ENCODE measurements at regions not wholly inside any gene's neighbourhood (a gene's known extent, or its start where the extent isn't known, plus 50 kb on each side); places are given as distances from the start of the nearest gene placed in this dataset.

GRCh38 chr14:32022938-32023466, 54.1 kb upstream of the ARHGAP5 start:
- intact Hi-C loops (cut with micrococcal nuclease) = loop anchor here (5.0 kb wide), 1 partner anchor 86 kb away; no protein-coding TSS in a partner anchor
- no TSS peak for BruUV-seq (replicated peaks)
- TF ChIP-seq, protein P1, sequence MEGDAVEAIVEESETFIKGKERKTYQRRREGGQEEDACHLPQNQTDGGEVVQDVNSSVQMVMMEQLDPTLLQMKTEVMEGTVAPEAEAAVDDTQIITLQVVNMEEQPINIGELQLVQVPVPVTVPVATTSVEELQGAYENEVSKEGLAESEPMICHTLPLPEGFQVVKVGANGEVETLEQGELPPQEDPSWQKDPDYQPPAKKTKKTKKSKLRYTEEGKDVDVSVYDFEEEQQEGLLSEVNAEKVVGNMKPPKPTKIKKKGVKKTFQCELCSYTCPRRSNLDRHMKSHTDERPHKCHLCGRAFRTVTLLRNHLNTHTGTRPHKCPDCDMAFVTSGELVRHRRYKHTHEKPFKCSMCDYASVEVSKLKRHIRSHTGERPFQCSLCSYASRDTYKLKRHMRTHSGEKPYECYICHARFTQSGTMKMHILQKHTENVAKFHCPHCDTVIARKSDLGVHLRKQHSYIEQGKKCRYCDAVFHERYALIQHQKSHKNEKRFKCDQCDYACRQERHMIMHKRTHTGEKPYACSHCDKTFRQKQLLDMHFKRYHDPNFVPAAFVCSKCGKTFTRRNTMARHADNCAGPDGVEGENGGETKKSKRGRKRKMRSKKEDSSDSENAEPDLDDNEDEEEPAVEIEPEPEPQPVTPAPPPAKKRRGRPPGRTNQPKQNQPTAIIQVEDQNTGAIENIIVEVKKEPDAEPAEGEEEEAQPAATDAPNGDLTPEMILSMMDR (IDR thresholded peaks at IDR 0.05; ENCODE audit: unreplicated experiment) = no peak
- H3K9me3 Mint-ChIP-seq (ENCODE audit: unreplicated experiment) = no peaks in the 10 kb centered on the region
- H3K27me3 Mint-ChIP-seq (ENCODE audit: insufficient read depth, unreplicated experiment) = no peaks in the 10 kb centered on the region
- H3K4me1 Mint-ChIP-seq (ENCODE audit: insufficient read depth, unreplicated experiment) = peaks cover 40% of the 10 kb centered on the region
- DNase-seq (ENCODE audit: unreplicated experiment) = peak; percentile 75
- ChIA-PET CTCF (interaction anchor here (0.7 to 3.2 kb wide), 7 partner anchors 9 to 229 kb away, joined by 3 to 10 read pairs (median 4); no protein-coding TSS in a partner anchor), POLR2A (interaction anchor here (0.5 to 7.9 kb wide), 23 partner anchors 9 to 846 kb away, joined by 3 to 107 read pairs (median 6); partner anchors contain the start of gene ARHGAP5)
- no peak overlapping the region for H3K4me3 Mint-ChIP-seq (ENCODE audit: unreplicated experiment)
- H3K27ac Mint-ChIP-seq (ENCODE audit: low read depth, unreplicated experiment) = peak overlapping the region; percentile 98
- no peaks in the 10 kb centered on the region for H3K36me3 Mint-ChIP-seq (ENCODE audit: insufficient read depth, unreplicated experiment)

DNA sequence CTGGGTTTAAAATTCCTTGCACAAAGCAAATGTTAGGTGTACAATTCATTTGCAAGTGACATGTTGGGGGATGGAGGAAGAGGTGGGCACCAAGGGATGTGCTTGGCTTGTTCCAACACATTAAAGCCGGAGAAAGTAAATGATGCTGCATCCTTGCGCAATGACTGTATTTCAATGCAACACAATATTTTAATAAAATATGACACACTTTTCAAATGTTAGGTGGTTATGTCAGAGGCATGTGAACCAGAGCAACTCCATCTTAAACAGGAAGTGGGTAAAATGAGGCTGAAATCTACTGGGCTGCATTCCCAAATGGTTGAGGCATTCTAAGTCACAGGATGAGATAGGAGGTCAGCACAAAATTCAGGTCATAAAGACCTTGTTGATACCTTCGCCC, 53.6 kb upstream of the ARHGAP5 start:
- Mint-ChIP-seq H3K27me3 (ENCODE audit: insufficient read depth, unreplicated experiment) (no peaks in the 10 kb centered on the region), H3K36me3 (ENCODE audit: insufficient read depth, unreplicated experiment) (no peaks in the 10 kb centered on the region), H3K27ac (ENCODE audit: low read depth, unreplicated experiment) (peak overlapping the region; percentile 98), H3K9me3 (ENCODE audit: unreplicated experiment) (no peaks in the 10 kb centered on the region), H3K4me1 (ENCODE audit: insufficient read depth, unreplicated experiment) (peaks cover 37% of the 10 kb centered on the region), H3K4me3 (ENCODE audit: unreplicated experiment) (no peak overlapping the region)
- ChIA-PET POLR2A (interaction anchor here (0.6 to 7.9 kb wide), 22 partner anchors 9 to 229 kb away, joined by 3 to 107 read pairs (median 6); partner anchors contain the start of gene ARHGAP5), CTCF (interaction anchor here (0.6 to 2.0 kb wide), 6 partner anchors 9 to 350 kb away, joined by 3 to 10 read pairs (median 4); no protein-coding TSS in a partner anchor)
- peak; percentile 54 for DNase-seq (ENCODE audit: unreplicated experiment)
- TF ChIP-seq, protein P1 (IDR thresholded peaks at IDR 0.05; ENCODE audit: unreplicated experiment) = no peak
- BruUV-seq (replicated peaks) = no TSS peak
- intact Hi-C loops (cut with micrococcal nuclease) = loop anchor here (5.0 kb wide), 1 partner anchor 86 kb away; no protein-coding TSS in a partner anchor

- TF ChIP-seq, protein P1 (IDR thresholded peaks at IDR 0.05; ENCODE audit: unreplicated experiment) = no peak
- POLR2A ChIA-PET = interaction anchor here (0.8 to 2.7 kb wide), 6 partner anchors 10 to 225 kb away, joined by 3 to 10 read pairs (median 4); partner anchors contain the start of gene ARHGAP5
- Mint-ChIP-seq H3K27me3 (ENCODE audit: insufficient read depth, unreplicated experiment) (no peaks in the 10 kb centered on the region), H3K4me1 (ENCODE audit: insufficient read depth, unreplicated experiment) (peaks cover 40% of the 10 kb centered on the region), H3K9me3 (ENCODE audit: unreplicated experiment) (no peaks in the 10 kb centered on the region), H3K4me3 (ENCODE audit: unreplicated experiment) (no peak overlapping the region), H3K36me3 (ENCODE audit: insufficient read depth, unreplicated experiment) (no peaks in the 10 kb centered on the region), H3K27ac (ENCODE audit: low read depth, unreplicated experiment) (peak overlapping the region; percentile 90)
- CTCF ChIA-PET = interaction anchor here (0.7 to 1.0 kb wide), 3 partner anchors 17 to 92 kb away, joined by 3 to 5 read pairs (median 3); no protein-coding TSS in a partner anchor
- BruUV-seq (replicated peaks) = no TSS peak
- intact Hi-C loops (cut with micrococcal nuclease) = no loop called here
- peak; percentile 58 for DNase-seq (ENCODE audit: unreplicated experiment)
Observed at GRCh38 chr14:32027255-32027939, 49.7 kb upstream of the ARHGAP5 start.

All from MCF 10A (cell line).